GM23248 (cell line): ENCODE measurements at regions not wholly inside any gene's neighbourhood (a gene's known extent, or its start where the extent isn't known, plus 50 kb on each side); places are given as distances from the start of the nearest gene placed in this dataset.

Experiments used
- DNase-seq: peaks from one replicate; pipeline ENCODE4 v3.0.0-alpha.2; 2015
- H2AFZ ChIP-seq: fragments of 200-600 bp; sonication (generic); 2 replicates; pipeline ENCODE4 v1.6.1; 2016; ENCODE audit warnings: antibody characterized with exemption
- H3F3A ChIP-seq: fragments of 200-600 bp; sonication (generic); 2 replicates; pipeline ENCODE4 v1.6.1; 2016; ENCODE audit warnings: mild to moderate bottlenecking, antibody characterized with exemption, mixed run types; ENCODE audit not compliant: insufficient read depth
- H3K27ac ChIP-seq: fragments of 200-600 bp; sonication (generic); 2 replicates; pipeline ENCODE4 v1.5.1; 2016; ENCODE audit warnings: mild to moderate bottlenecking
- H3K27me3 ChIP-seq: fragments of 200-600 bp; sonication (generic); replicated peaks from 2 replicates; pipeline ENCODE4 v1.6.1; 2016; ENCODE audit warnings: mild to moderate bottlenecking; ENCODE audit not compliant: insufficient read depth
- H3K36me3 ChIP-seq: fragments of 200-600 bp; sonication (generic); 2 replicates; pipeline ENCODE4 v1.6.1; 2016; ENCODE audit warnings: low read depth, mild to moderate bottlenecking
- H3K4me1 ChIP-seq: fragments of 200-600 bp; sonication (generic); 2 replicates; pipeline ENCODE4 v1.6.1; 2016; ENCODE audit warnings: mild to moderate bottlenecking; ENCODE audit not compliant: insufficient read depth
- H3K4me2 ChIP-seq: fragments of 200-600 bp; sonication (generic); one replicate; pipeline ENCODE4 v1.6.1; 2016; ENCODE audit warnings: mild to moderate bottlenecking; ENCODE audit not compliant: unreplicated experiment
- H3K4me3 ChIP-seq: fragments of 200-600 bp; sonication (generic); 2 replicates; pipeline ENCODE4 v1.5.1; 2016; ENCODE audit warnings: mild to moderate bottlenecking
- H3K79me2 ChIP-seq: fragments of 200-600 bp; sonication (generic); 2 replicates; pipeline ENCODE4 v1.6.1; 2016; ENCODE audit warnings: mild to moderate bottlenecking; ENCODE audit not compliant: insufficient read depth
- H3K9ac ChIP-seq: fragments of 200-600 bp; sonication (generic); 2 replicates; pipeline ENCODE4 v1.6.1; 2016; ENCODE audit warnings: mild to moderate bottlenecking
- H3K9me2 ChIP-seq: fragments of 200-600 bp; sonication (generic); 2 replicates; pipeline ENCODE4 v1.6.1; 2016; ENCODE audit warnings: mixed run types, mild to moderate bottlenecking, moderate library complexity; ENCODE audit not compliant: insufficient read depth
- H3K9me3 ChIP-seq: fragments of 200-600 bp; sonication (generic); one replicate; pipeline ENCODE4 v1.6.1; 2017; ENCODE audit warnings: low read depth
- H4K20me1 ChIP-seq: fragments of 200-600 bp; sonication (generic); 2 replicates; pipeline ENCODE4 v1.6.0; 2016; ENCODE audit not compliant: insufficient read depth
- EZH2 ChIP-seq: fragments of 200-600 bp; sonication (generic); IDR thresholded peaks from 2 replicates; pipeline ENCODE4 v1.6.1; 2018; ENCODE audit warnings: antibody characterized with exemption, mild to moderate bottlenecking; ENCODE audit not compliant: insufficient read depth, poor library complexity, severe bottlenecking
- EZH2phosphoT487 ChIP-seq: fragments of 200-600 bp; sonication (generic); IDR thresholded peaks from 2 replicates; pipeline ENCODE4 v1.6.1; 2018; ENCODE audit warnings: antibody characterized with exemption, moderate library complexity, mild to moderate bottlenecking, low read depth; ENCODE audit not compliant: insufficient read depth
- WGBS, 2 experiments: methylation state at CpG; one replicate each; pipeline ENCODE4 v1.1.6; 2015 to 2017; ENCODE audit warnings: low lambda C conversion rate in 2 of 2, low coverage in 1 of 2; ENCODE audit errors: missing lambda C conversion rate in 2 of 2; 5-methylcytosine and 5-hydroxymethylcytosine counted together
- in situ Hi-C: fragments of 300-500 bp; cut with MboI; formaldehyde crosslinking; loops from 2 replicates; pipeline ENCODE4 v1.15.0; 2020

- TF ChIP-seq EZH2 (no peak), EZH2phosphoT487 (no peak)
- H4K20me1 ChIP-seq, result no peaks in the 10 kb centered on the region
- H3K9me3 ChIP-seq, result no peaks in the 10 kb centered on the region
- no peak overlapping the region for H3K9ac ChIP-seq
- H2AFZ ChIP-seq, result no peak overlapping the region
- no peak overlapping the region for H3K27ac ChIP-seq
- no peaks in the 10 kb centered on the region for H3F3A ChIP-seq
- in situ Hi-C loops, result no loop called here
- DNase-seq, result no peak
- no peaks in the 10 kb centered on the region; the same call in 1 of the 2 replicates for H3K27me3 ChIP-seq
- 7 to 14% methylated on average over 5 of the region's 5 CpGs for WGBS, 2 experiments
- no peak overlapping the region for H3K4me3 ChIP-seq
- H3K9me2 ChIP-seq, result no peaks in the 10 kb centered on the region
- no peaks in the 10 kb centered on the region for H3K36me3 ChIP-seq
- H3K4me1 ChIP-seq, result no peaks in the 10 kb centered on the region
- H3K79me2 ChIP-seq, result no peaks in the 10 kb centered on the region
- no peak overlapping the region for H3K4me2 ChIP-seq
These were observed 101.9 kb downstream of the GADD45G start for GRCh38 chr9:89706731-89707191.

- TF ChIP-seq EZH2 (no peak), EZH2phosphoT487 (no peak)
- no peak for DNase-seq
These were observed 105.9 kb downstream of the GADD45G start for GRCh38 chr9:89710697-89711096.

GRCh38 chr9:89711866-89712265, 107.1 kb downstream of the GADD45G start:
- in situ Hi-C loops, result no loop called here
- no peak for DNase-seq
- Histone ChIP-seq H3K4me1 (no peaks in the 10 kb centered on the region), H3K4me3 (no peak overlapping the region), H3F3A (no peaks in the 10 kb centered on the region), H3K9ac (no peak overlapping the region), H3K9me3 (no peaks in the 10 kb centered on the region), H3K36me3 (no peaks in the 10 kb centered on the region), H3K27ac (no peak overlapping the region), H2AFZ (no peak overlapping the region), H3K79me2 (no peaks in the 10 kb centered on the region), H3K4me2 (no peak overlapping the region), H4K20me1 (no peaks in the 10 kb centered on the region), H3K9me2 (no peaks in the 10 kb centered on the region), H3K27me3 (no peaks in the 10 kb centered on the region)
- TF ChIP-seq EZH2, result no peak
- no peak for TF ChIP-seq EZH2phosphoT487
- WGBS, 2 experiments, result 37 to 56% methylated on average over 5 of the region's 5 CpGs

More at GRCh38 chr9:89710697-89711096, 105.9 kb downstream of the GADD45G start:
- no peak overlapping the region for H3K27ac ChIP-seq
- in situ Hi-C loops, result no loop called here
- no peak overlapping the region for H3K9ac ChIP-seq
- H3K27me3 ChIP-seq, result no peaks in the 10 kb centered on the region
- H3K9me3 ChIP-seq, result no peaks in the 10 kb centered on the region
- no peaks in the 10 kb centered on the region for H3F3A ChIP-seq
- no peaks in the 10 kb centered on the region for H3K4me1 ChIP-seq
- no peak overlapping the region for H2AFZ ChIP-seq
- H4K20me1 ChIP-seq, result no peaks in the 10 kb centered on the region
- no peaks in the 10 kb centered on the region for H3K36me3 ChIP-seq
- H3K4me3 ChIP-seq, result no peak overlapping the region
- H3K9me2 ChIP-seq, result no peaks in the 10 kb centered on the region
- no peak overlapping the region for H3K4me2 ChIP-seq
- H3K79me2 ChIP-seq, result no peaks in the 10 kb centered on the region
- 59 to 60% methylated on average over 6 of the region's 6 CpGs for WGBS, 2 experiments

GRCh38 chr9:89712283-89712682, 107.5 kb downstream of the GADD45G start:
- Histone ChIP-seq H3K4me3 (no peak overlapping the region), H3K36me3 (no peaks in the 10 kb centered on the region), H3K79me2 (no peaks in the 10 kb centered on the region), H3K27me3 (no peaks in the 10 kb centered on the region), H3K27ac (no peak overlapping the region), H3K9me3 (no peaks in the 10 kb centered on the region), H3K4me1 (no peaks in the 10 kb centered on the region), H3K4me2 (no peak overlapping the region), H3K9ac (no peak overlapping the region), H3K9me2 (no peaks in the 10 kb centered on the region), H3F3A (no peaks in the 10 kb centered on the region), H4K20me1 (no peaks in the 10 kb centered on the region), H2AFZ (no peak overlapping the region)
- TF ChIP-seq EZH2phosphoT487 (no peak), EZH2 (no peak)
- DNase-seq, result no peak
- in situ Hi-C loops, result no loop called here
- 8 to 16% methylated on average over 5 of the region's 5 CpGs for WGBS, 2 experiments

- no peaks in the 10 kb centered on the region for H3K9me3 ChIP-seq
- H3K27ac ChIP-seq, result no peak overlapping the region
- H3K9ac ChIP-seq, result no peak overlapping the region
- H4K20me1 ChIP-seq, result no peaks in the 10 kb centered on the region
- in situ Hi-C loops, result no loop called here
- no peaks in the 10 kb centered on the region for H3K79me2 ChIP-seq
- H2AFZ ChIP-seq, result no peak overlapping the region
- WGBS, 2 experiments, result 56 to 66% methylated on average over 5 of the region's 5 CpGs
- DNase-seq, result no peak
- no peaks in the 10 kb centered on the region for H3F3A ChIP-seq
- H3K36me3 ChIP-seq, result no peaks in the 10 kb centered on the region
- no peak overlapping the region for H3K4me3 ChIP-seq
- TF ChIP-seq EZH2phosphoT487 (no peak), EZH2 (no peak)
- H3K4me2 ChIP-seq, result no peak overlapping the region
- no peaks in the 10 kb centered on the region for H3K9me2 ChIP-seq
- no peaks in the 10 kb centered on the region for H3K4me1 ChIP-seq
- H3K27me3 ChIP-seq, result no peaks in the 10 kb centered on the region
These were observed 109.5 kb downstream of the GADD45G start for GRCh38 chr9:89714321-89714720.
